ENCODE measurements at regions not wholly inside any gene's neighbourhood (a gene's known extent, or its start where the extent isn't known, plus 50 kb on each side); places are given as distances from the start of the nearest gene placed in this dataset.

GRCh38 chr14:95597784-95598211, 62.9 kb downstream of the GLRX5 start:
- Histone ChIP-seq H3K27ac (no peak overlapping the region), H3K9ac (ENCODE audit: low read depth in 2 of 2, low read length in 2 of 2) (no peak overlapping the region), H3K36me3 (no peaks in the 10 kb centered on the region), H3K4me1 (no peaks in the 10 kb centered on the region), H3K9me3 (no peaks in the 10 kb centered on the region), H3K4me3 (no peak overlapping the region), H3K27me3 (peaks cover 8% of the 10 kb centered on the region)
- TF ChIP-seq CTCF (IDR thresholded peaks at IDR 0.05), result no peak
- no peak for DNase-seq
- intact Hi-C loops (cut with DNase I), result no loop called here

- no peak for DNase-seq
- Histone ChIP-seq H3K27ac (no peak overlapping the region), H3K27me3 (peaks cover 8% of the 10 kb centered on the region), H3K36me3 (no peaks in the 10 kb centered on the region), H3K9ac (ENCODE audit: low read depth in 2 of 2, low read length in 2 of 2) (no peak overlapping the region), H3K4me3 (no peak overlapping the region), H3K4me1 (no peaks in the 10 kb centered on the region), H3K9me3 (no peaks in the 10 kb centered on the region)
- intact Hi-C loops (cut with DNase I), result no loop called here
- no peak for TF ChIP-seq CTCF (IDR thresholded peaks at IDR 0.05)
These were observed 66.8 kb downstream of the GLRX5 start for GRCh38 chr14:95601650-95602049.

GRCh38 chr14:95603415-95603814, 68.6 kb downstream of the GLRX5 start:
- Histone ChIP-seq H3K4me3 (no peak overlapping the region), H3K27me3 (no peaks in the 10 kb centered on the region), H3K9me3 (no peaks in the 10 kb centered on the region), H3K9ac (ENCODE audit: low read depth in 2 of 2, low read length in 2 of 2) (no peak overlapping the region), H3K27ac (no peak overlapping the region), H3K36me3 (no peaks in the 10 kb centered on the region), H3K4me1 (no peaks in the 10 kb centered on the region)
- DNase-seq, result no peak
- intact Hi-C loops (cut with DNase I), result no loop called here
- no peak for TF ChIP-seq CTCF (IDR thresholded peaks at IDR 0.05)

GRCh38 chr14:95606266-95606665, 71.4 kb downstream of the GLRX5 start:
- H3K27ac ChIP-seq, result no peak overlapping the region
- intact Hi-C loops (cut with DNase I), result no loop called here
- H3K9me3 ChIP-seq, result no peaks in the 10 kb centered on the region
- no peak for DNase-seq
- no peaks in the 10 kb centered on the region for H3K27me3 ChIP-seq
- no peak overlapping the region for H3K4me3 ChIP-seq
- H3K4me1 ChIP-seq, result no peaks in the 10 kb centered on the region
- H3K9ac ChIP-seq (ENCODE audit: low read depth in 2 of 2, low read length in 2 of 2), result no peak overlapping the region
- no peaks in the 10 kb centered on the region for H3K36me3 ChIP-seq
- TF ChIP-seq CTCF (IDR thresholded peaks at IDR 0.05), result no peak

- Histone ChIP-seq H3K9me3 (no peaks in the 10 kb centered on the region), H3K27me3 (no peaks in the 10 kb centered on the region), H3K4me1 (no peaks in the 10 kb centered on the region), H3K4me3 (no peak overlapping the region), H3K9ac (ENCODE audit: low read depth in 2 of 2, low read length in 2 of 2) (no peak overlapping the region), H3K36me3 (no peaks in the 10 kb centered on the region), H3K27ac (no peak overlapping the region)
- intact Hi-C loops (cut with DNase I), result no loop called here
- TF ChIP-seq CTCF (IDR thresholded peaks at IDR 0.05), result no peak
- DNase-seq, result no peak
These were observed 73.9 kb downstream of the GLRX5 start for GRCh38 chr14:95608637-95609235.
